ENCODE measurements at regions not wholly inside any gene's neighbourhood (a gene's known extent, or its start where the extent isn't known, plus 50 kb on each side); places are given as distances from the start of the nearest gene placed in this dataset.

DNA sequence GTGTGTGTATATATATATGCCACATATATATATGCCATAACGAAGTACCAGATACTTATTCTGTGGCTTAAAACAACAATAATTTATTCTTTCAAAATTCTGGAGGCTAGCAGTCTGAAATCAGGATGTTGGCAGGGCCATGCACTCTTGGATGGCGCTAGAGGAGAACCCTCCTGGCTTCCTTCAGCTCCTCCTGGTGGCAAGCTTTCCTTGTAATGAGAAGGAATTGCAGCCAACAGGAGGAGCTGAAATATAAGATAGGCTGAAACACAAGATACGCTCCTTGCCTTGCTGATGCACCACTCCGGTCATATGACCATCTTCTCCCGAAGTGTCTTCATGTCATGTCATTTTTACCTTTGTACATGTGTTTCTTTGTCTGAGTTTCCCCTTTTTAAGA is 368.1 kb upstream of the CTNND2 start:
- H3K27ac Mint-ChIP-seq = no peak overlapping the region
- H3K9me3 Mint-ChIP-seq = no peaks in the 10 kb centered on the region
- H3K36me3 Mint-ChIP-seq (ENCODE audit: low read depth) = no peaks in the 10 kb centered on the region
- intact Hi-C loops (cut with micrococcal nuclease) = no loop called here
- H3K4me3 Mint-ChIP-seq = no peak overlapping the region
- no peaks in the 10 kb centered on the region for H3K4me1 Mint-ChIP-seq (ENCODE audit: low read depth)
- no peaks in the 10 kb centered on the region for H3K27me3 Mint-ChIP-seq

DNA sequence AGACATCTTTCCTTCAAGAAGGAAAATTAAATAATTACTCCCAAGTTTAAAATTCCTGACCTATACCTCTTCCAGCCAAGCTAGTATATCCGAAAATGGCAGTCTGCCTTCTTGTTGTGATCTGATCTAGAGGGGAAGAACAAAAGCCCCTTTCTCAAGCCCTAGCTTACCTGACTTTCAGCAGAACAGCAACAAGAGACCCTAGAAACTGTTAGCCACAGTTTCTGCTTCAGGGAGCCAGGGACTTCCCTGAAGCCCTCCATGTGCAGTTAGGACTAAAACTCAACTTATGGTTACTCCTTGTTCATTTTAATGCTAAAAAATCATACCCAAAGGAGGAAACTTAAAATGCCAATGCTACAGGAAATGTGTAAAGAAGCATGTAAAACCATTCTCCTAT is 366.7 kb upstream of the CTNND2 start:
- Mint-ChIP-seq H3K27ac (no peak overlapping the region), H3K4me3 (no peak overlapping the region), H3K9me3 (no peaks in the 10 kb centered on the region), H3K4me1 (ENCODE audit: low read depth) (no peaks in the 10 kb centered on the region), H3K27me3 (no peaks in the 10 kb centered on the region), H3K36me3 (ENCODE audit: low read depth) (no peaks in the 10 kb centered on the region)
- intact Hi-C loops (cut with micrococcal nuclease) = no loop called here

- Mint-ChIP-seq H3K4me3 (no peak overlapping the region), H3K27me3 (no peaks in the 10 kb centered on the region), H3K27ac (no peak overlapping the region), H3K9me3 (no peaks in the 10 kb centered on the region), H3K4me1 (ENCODE audit: low read depth) (no peaks in the 10 kb centered on the region), H3K36me3 (ENCODE audit: low read depth) (no peaks in the 10 kb centered on the region)
- intact Hi-C loops (cut with micrococcal nuclease) = no loop called here
Measured at GRCh38 chr5:12269164-12269563, 364.9 kb upstream of the CTNND2 start.

GRCh38 chr5:12258549-12258948 is 354.3 kb upstream of the CTNND2 start:
- no peaks in the 10 kb centered on the region for H3K4me1 Mint-ChIP-seq (ENCODE audit: low read depth)
- intact Hi-C loops (cut with micrococcal nuclease) = no loop called here
- no peaks in the 10 kb centered on the region for H3K27me3 Mint-ChIP-seq
- H3K4me3 Mint-ChIP-seq = no peak overlapping the region
- H3K9me3 Mint-ChIP-seq = peaks cover 11% of the 10 kb centered on the region
- H3K27ac Mint-ChIP-seq = no peak overlapping the region
- no peaks in the 10 kb centered on the region for H3K36me3 Mint-ChIP-seq (ENCODE audit: low read depth)

DNA sequence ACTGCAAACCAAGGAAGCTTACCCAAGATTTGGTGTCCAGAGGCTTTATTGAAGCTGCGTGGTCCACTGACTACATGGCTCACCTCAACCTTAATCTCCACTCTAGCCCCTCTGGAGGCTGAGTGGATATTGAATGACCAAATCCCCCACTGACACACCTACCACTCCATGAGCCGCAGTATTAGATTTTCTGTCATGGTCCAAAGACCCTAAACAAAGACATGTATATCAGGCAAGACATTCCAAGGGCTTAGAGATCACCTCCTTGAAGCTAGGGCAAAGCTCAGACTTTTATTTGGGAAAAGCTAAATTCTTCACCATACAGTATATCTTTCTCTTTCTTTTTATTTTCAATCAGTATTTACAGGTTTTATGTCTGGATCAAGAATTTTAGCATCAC is 346.2 kb upstream of the CTNND2 start:
- Mint-ChIP-seq H3K9me3 (peaks cover 34% of the 10 kb centered on the region), H3K27me3 (no peaks in the 10 kb centered on the region), H3K27ac (no peak overlapping the region), H3K4me1 (ENCODE audit: low read depth) (no peaks in the 10 kb centered on the region), H3K36me3 (ENCODE audit: low read depth) (no peaks in the 10 kb centered on the region), H3K4me3 (no peak overlapping the region)
- intact Hi-C loops (cut with micrococcal nuclease) = no loop called here

DNA sequence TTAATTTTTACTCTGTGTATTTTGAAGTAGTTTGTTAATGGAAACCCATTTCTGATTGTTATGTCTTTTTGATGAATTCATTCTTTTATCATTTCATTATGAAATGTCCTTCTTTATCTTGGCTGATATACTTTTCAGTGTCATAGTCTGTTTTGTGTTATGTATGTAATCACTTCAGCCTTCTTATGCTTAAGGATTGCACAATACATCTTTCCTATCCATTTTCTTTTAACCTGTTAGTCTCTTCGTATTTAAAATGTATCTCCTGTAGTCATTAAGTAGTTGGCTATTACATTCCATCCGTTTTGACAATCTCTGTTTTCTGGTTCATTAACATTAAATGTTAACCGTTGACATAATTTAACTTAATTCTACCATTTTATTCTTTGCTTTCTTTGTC is 344.6 kb upstream of the CTNND2 start:
- no peaks in the 10 kb centered on the region for H3K36me3 Mint-ChIP-seq (ENCODE audit: low read depth)
- H3K9me3 Mint-ChIP-seq = peaks cover 34% of the 10 kb centered on the region
- H3K4me3 Mint-ChIP-seq = no peak overlapping the region
- H3K27me3 Mint-ChIP-seq = no peaks in the 10 kb centered on the region
- no peak overlapping the region for H3K27ac Mint-ChIP-seq
- intact Hi-C loops (cut with micrococcal nuclease) = no loop called here
- no peaks in the 10 kb centered on the region for H3K4me1 Mint-ChIP-seq (ENCODE audit: low read depth)

- intact Hi-C loops (cut with micrococcal nuclease) = no loop called here
- Mint-ChIP-seq H3K27ac (no peak overlapping the region), H3K27me3 (no peaks in the 10 kb centered on the region), H3K36me3 (ENCODE audit: low read depth) (no peaks in the 10 kb centered on the region), H3K4me1 (ENCODE audit: low read depth) (no peaks in the 10 kb centered on the region), H3K9me3 (peaks cover 31% of the 10 kb centered on the region), H3K4me3 (no peak overlapping the region)
Measured at GRCh38 chr5:12246036-12246435, 341.8 kb upstream of the CTNND2 start.

DNA sequence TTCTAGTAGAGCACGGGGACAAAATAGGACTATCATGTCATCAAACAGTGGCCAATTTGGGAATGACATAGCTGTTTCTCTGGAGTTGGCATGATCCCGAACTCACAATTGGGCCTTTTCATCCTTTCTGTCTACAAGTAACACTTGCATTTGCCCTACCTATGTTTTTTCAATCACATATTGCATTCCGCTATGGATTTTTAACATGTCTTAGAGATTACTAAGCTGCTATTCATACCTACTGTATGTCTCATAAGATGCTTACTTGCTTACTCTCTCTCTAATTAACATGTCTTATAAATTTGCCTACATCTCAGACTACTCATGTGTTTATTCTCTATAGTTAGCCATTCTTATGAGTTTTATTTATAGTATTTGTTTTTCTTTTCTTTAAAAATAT is 341.2 kb upstream of the CTNND2 start:
- H3K4me1 Mint-ChIP-seq (ENCODE audit: low read depth) = no peaks in the 10 kb centered on the region
- no peak overlapping the region for H3K27ac Mint-ChIP-seq
- H3K9me3 Mint-ChIP-seq = peaks cover 26% of the 10 kb centered on the region
- H3K36me3 Mint-ChIP-seq (ENCODE audit: low read depth) = no peaks in the 10 kb centered on the region
- H3K4me3 Mint-ChIP-seq = no peak overlapping the region
- intact Hi-C loops (cut with micrococcal nuclease) = no loop called here
- no peaks in the 10 kb centered on the region for H3K27me3 Mint-ChIP-seq

- intact Hi-C loops (cut with micrococcal nuclease) = no loop called here
- Mint-ChIP-seq H3K9me3 (peaks cover 23% of the 10 kb centered on the region), H3K4me1 (ENCODE audit: low read depth) (no peaks in the 10 kb centered on the region), H3K27me3 (no peaks in the 10 kb centered on the region), H3K4me3 (no peak overlapping the region), H3K27ac (no peak overlapping the region), H3K36me3 (ENCODE audit: low read depth) (no peaks in the 10 kb centered on the region)
Measured at GRCh38 chr5:12242950-12243888, 339.0 kb upstream of the CTNND2 start.

DNA sequence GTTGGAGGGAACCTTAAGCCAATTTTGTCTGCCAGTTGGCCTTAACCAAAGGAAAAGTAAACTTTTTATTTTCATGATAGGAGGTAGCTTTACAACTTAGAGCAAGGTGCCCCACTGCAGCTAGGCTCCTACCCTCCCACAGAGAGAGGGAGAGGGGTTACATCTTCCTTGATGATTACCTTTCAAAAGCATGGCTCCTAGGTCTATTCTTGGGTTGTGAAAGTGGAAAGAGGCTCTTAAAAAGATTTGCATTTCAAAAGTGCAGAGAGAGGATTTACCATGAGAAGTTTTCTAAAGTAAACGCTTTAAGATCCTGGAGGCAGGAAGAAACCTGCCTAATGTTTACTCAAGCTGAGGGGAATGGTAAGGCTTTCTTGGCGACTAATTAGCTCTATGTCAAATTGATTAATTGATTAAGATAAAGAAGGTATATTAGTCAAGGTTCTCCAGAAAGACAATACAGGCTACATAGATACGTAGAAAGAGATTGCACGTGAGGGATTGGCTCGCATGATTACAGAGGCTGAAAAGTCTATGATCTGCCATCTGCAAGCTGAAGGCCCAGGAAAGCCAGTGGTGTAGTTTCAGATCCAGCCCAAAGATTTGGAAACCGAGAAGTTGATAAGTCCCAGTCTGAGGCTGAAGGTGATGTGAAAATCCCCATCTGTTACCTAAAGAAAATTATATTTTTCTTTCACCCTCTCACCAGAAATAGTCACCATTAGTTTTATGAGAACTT is 333.8 kb upstream of the CTNND2 start:
- Mint-ChIP-seq H3K27me3 (no peaks in the 10 kb centered on the region), H3K9me3 (peaks cover 8% of the 10 kb centered on the region), H3K4me1 (ENCODE audit: low read depth) (no peaks in the 10 kb centered on the region), H3K4me3 (no peak overlapping the region), H3K36me3 (ENCODE audit: low read depth) (no peaks in the 10 kb centered on the region), H3K27ac (no peak overlapping the region)
- intact Hi-C loops (cut with micrococcal nuclease) = no loop called here

- H3K27ac Mint-ChIP-seq = no peak overlapping the region
- H3K36me3 Mint-ChIP-seq (ENCODE audit: low read depth) = no peaks in the 10 kb centered on the region
- H3K4me1 Mint-ChIP-seq (ENCODE audit: low read depth) = no peaks in the 10 kb centered on the region
- intact Hi-C loops (cut with micrococcal nuclease) = no loop called here
- peaks cover 33% of the 10 kb centered on the region for H3K9me3 Mint-ChIP-seq
- H3K27me3 Mint-ChIP-seq = no peaks in the 10 kb centered on the region
- no peak overlapping the region for H3K4me3 Mint-ChIP-seq
Measured at GRCh38 chr5:12230659-12231058, 326.4 kb upstream of the CTNND2 start.

DNA sequence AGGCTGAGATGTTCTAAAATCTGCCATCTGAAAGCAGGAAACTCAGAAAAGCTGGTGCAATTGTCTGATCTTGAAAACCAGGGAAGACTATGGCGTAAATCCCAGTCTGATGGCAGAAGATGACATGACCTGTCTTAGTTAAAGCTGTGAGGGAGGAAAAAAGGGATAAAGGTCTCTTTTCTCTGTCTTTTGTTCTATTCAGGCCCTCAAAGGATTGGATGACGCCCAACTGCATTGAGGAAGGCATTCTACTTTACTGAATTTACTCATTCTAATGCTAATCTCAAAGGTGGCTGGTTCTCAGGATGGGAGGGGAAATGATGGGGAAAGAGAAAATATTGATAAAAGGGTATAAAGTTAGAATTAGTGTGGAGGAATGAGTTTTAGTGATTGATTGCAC is 312.8 kb upstream of the CTNND2 start:
- H3K27ac Mint-ChIP-seq = no peak overlapping the region
- no peaks in the 10 kb centered on the region for H3K4me1 Mint-ChIP-seq (ENCODE audit: low read depth)
- intact Hi-C loops (cut with micrococcal nuclease) = no loop called here
- H3K9me3 Mint-ChIP-seq = peaks cover 59% of the 10 kb centered on the region
- H3K36me3 Mint-ChIP-seq (ENCODE audit: low read depth) = no peaks in the 10 kb centered on the region
- no peaks in the 10 kb centered on the region for H3K27me3 Mint-ChIP-seq
- no peak overlapping the region for H3K4me3 Mint-ChIP-seq

DNA sequence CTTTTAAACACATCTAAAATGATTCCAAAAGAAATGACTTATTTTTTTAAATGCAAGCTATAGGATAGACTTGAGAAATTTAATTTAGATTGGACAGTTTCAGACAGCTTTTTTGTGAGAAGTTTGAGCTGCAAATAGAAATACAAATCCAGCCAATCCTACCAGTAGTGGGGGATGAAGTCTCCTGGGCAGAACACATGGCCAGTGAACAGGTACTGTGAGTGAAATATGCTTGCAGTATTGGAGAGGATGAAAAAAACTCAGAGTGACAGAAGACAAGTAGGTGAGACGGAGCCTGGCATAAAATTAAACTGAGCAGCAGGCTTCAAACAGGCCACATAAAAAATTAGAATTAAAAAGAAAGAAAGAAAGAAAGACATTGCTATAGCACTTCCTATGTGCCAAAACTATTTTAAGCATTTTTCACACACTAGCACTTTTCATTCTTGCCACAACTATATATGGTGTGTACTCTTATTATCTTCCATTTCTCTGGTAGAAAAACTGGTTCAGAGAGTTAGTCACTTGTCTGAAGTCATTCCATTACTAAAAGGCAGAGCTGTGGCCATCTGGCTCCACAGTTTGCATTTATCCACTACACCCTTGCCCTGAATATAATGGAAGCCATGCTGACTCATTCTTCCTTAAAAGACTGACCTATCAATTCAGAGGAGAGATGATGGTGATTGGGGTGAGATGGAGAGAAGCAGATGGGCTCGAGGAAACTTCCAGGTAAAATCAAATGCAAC is 310.2 kb upstream of the CTNND2 start:
- Mint-ChIP-seq H3K4me1 (ENCODE audit: low read depth) (no peaks in the 10 kb centered on the region), H3K9me3 (peaks cover 56% of the 10 kb centered on the region), H3K27me3 (no peaks in the 10 kb centered on the region), H3K27ac (no peak overlapping the region), H3K4me3 (no peak overlapping the region), H3K36me3 (ENCODE audit: low read depth) (no peaks in the 10 kb centered on the region)
- intact Hi-C loops (cut with micrococcal nuclease) = no loop called here
